ENCODE measurements at regions not wholly inside any gene's neighbourhood (a gene's known extent, or its start where the extent isn't known, plus 50 kb on each side); places are given as distances from the start of the nearest gene placed in this dataset.
"Not testable (repeated sequence)": the region's sequence is repeated elsewhere in the genome, so short reads cannot be mapped to it uniquely, and the experiment has no call there.

GRCh38 chr7:75205367-75206085 lies 113.1 kb downstream of the GTF2IRD2B start:
- TF ChIP-seq CTCF, POLR2A (IDR thresholded peaks at IDR 0.05): not testable (repeated sequence)
